GM12875 (cell line): ENCODE measurements at regions not wholly inside any gene's neighbourhood (a gene's known extent, or its start where the extent isn't known, plus 50 kb on each side); places are given as distances from the start of the nearest gene placed in this dataset.

Experiments used
- H3K4me3 ChIP-seq: one replicate; pipeline ENCODE4 v1.5.1; 2011; ENCODE audit warnings: low read depth, low read length, control low read depth
- TF ChIP-seq, protein P1 (sequence below): IDR thresholded peaks from 2 replicates; pipeline ENCODE4 v1.5.1; 2011; ENCODE audit warnings: low read depth, mild to moderate bottlenecking, control low read depth, inconsistent platforms, low read length, moderate library complexity, borderline replicate concordance; ENCODE audit not compliant: insufficient read depth

DNA sequence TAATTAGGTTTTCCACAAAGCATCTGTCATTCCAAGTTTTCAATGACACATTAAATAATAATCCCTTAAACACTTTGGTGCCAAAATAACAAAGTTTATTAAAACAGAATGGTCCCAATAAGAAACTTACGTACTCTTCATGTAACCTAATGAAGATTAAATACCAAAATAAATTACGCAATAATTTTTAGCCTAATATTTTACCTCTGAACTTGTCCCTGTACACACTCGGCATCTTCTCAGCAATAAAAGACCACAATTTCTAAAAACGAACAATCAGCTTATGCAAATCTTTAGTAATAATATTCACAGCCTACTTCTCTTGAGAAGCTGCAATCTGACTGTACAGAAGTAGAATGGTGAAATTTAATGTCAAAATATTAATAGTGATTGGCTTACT lies 163.6 kb downstream of the ZDHHC21 start:
- TF ChIP-seq, protein P1, sequence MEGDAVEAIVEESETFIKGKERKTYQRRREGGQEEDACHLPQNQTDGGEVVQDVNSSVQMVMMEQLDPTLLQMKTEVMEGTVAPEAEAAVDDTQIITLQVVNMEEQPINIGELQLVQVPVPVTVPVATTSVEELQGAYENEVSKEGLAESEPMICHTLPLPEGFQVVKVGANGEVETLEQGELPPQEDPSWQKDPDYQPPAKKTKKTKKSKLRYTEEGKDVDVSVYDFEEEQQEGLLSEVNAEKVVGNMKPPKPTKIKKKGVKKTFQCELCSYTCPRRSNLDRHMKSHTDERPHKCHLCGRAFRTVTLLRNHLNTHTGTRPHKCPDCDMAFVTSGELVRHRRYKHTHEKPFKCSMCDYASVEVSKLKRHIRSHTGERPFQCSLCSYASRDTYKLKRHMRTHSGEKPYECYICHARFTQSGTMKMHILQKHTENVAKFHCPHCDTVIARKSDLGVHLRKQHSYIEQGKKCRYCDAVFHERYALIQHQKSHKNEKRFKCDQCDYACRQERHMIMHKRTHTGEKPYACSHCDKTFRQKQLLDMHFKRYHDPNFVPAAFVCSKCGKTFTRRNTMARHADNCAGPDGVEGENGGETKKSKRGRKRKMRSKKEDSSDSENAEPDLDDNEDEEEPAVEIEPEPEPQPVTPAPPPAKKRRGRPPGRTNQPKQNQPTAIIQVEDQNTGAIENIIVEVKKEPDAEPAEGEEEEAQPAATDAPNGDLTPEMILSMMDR: no peak

DNA sequence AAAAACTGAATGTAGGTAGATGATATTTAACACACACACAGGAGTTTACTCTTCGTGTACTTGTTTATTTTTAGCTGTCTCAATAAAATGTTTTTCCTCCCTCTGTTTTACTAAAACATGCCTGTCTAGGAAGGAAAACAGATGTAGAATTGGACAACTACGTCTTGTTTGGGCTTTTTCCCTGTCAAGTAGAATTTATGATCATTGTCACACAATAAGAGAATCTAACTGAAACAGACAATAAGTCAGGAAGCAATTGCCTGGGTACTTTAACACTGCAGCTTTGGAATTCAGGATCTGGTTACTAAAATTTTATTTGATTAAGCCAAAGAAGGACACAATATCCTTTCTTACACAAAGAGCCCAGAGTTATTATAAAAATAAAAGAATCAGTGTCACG lies 164.2 kb downstream of the ZDHHC21 start:
- H3K4me3 ChIP-seq: no peak overlapping the region
- TF ChIP-seq, protein P1: no peak

More for the DNA sequence above, 163.6 kb downstream of the ZDHHC21 start:
- no peak overlapping the region for H3K4me3 ChIP-seq

DNA sequence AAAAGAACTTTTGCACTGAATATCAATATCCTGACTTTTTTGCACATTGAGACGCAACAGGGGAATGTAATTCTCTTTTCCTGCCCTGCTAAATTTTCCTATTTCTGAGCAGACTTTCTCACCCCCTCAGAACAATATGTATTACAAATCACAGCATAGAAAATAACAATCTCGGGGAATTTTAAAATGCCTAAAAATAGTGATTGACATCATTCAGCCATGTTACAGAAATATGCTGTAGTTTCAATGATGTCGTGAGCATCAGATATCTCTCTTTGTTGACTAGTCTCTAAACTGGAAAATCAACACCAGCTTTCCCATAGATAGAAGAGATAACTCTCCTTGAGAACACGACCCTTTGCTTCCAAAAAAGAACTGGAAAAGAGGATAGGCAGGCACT lies 166.7 kb downstream of the ZDHHC21 start:
- TF ChIP-seq, protein P1: no peak
- H3K4me3 ChIP-seq: no peak overlapping the region

DNA sequence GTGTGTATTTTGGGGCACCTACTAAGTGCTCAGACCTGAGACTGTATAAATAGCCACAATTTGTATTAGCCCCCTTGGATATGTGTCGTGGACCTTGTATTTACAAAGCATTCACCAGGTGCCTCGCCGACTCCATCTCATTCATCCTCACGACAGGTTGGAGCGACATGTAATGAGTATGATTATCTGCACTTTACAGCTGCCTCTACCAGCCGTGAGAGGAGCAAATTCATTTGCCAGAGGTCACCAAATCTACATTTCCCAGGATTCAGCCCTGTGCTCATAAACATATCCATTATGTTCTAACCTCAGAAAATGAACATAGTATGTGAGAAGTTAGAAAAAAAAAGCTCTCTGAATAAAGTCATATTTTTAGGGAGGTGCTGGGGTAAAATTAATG lies 167.4 kb downstream of the ZDHHC21 start:
- no peak overlapping the region for H3K4me3 ChIP-seq
- TF ChIP-seq, protein P1: no peak

DNA sequence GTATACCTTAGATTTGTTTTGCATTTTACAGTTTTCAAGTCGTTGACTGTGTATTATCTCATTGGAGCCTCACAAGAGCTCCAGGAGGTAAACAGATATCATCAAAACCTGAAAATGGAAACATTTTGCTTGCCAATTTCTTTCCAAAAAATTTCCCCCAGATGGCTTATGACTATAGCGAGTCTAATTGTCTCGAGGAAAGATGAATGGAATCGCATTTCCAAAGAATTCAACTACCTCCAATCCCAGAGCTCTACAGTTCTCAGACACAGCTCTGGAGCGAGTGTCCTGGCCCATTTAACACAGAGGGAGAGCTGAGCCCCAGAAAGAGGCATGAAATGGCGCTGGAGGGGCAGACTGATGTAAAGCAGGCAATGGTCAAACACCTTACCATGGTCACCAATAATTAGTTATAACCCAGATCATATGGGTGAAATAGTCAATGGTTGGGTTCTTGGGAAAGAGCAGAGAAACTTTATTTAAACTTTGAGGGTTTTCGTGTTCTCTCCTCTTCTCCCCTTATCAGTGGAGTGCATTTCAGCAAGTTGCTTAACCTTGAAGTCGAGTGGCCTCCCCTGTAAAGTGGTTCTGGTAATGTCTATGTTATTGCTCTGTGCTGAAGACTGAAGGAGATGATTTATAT lies 168.2 kb downstream of the ZDHHC21 start:
- TF ChIP-seq, protein P1: no peak
- H3K4me3 ChIP-seq: no peak overlapping the region

DNA sequence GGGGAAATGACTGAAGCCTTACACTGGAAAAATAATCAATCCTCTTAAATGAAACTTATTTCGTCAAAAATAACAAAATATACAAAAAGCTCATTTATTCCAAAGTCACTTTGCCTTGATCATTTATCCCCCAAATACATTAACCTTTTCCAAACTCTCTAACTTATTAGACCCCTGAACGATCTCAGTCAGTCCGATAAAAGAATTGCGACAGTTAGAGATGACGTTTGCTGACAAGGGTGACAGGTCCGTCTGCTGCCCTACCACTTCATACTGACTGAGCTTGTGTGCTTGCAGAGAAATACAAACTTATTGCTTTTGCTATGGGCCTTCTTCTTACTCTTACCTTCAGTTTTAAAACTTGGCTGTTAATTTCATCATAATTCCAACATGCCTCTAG lies 169.7 kb downstream of the ZDHHC21 start:
- TF ChIP-seq, protein P1: no peak
- H3K4me3 ChIP-seq: no peak overlapping the region

DNA sequence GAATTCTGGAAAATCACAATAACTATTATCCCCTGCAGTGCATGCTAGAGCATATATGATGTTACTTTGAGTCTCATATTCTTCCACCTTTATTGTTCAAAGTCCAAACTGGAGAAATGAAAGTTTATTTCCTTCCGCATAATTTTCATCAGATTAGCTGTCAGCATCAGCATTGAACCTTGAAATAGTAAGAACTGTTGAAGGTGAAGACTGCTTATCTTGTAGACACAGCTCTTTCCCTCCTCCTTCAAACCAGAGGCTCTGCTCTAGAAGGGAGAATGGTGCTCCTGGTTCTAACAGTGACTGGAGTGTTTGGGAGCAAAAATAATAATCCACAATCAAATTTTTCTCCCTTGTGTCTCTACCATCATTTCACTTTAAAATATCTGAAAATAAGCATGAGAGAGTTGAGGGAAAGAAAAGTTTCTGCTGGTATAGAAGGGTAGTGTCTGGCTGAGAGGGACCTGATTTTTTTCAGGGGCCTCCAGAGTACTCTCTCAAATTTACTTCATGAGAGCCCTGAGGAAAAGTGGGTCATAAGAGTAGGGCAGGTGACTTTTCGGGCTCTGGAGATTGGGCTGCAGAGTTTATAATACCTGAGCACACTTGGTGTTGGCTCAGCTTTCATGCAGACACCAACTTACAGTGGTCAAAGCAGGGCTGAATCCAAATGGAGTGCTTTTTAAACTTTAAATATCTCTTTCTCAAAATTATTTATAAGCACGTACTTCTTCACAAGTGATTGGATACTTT lies 170.4 kb downstream of the ZDHHC21 start:
- H3K4me3 ChIP-seq: no peak overlapping the region
- TF ChIP-seq, protein P1: no peak
